ENCODE measurements at regions not wholly inside any gene's neighbourhood (a gene's known extent, or its start where the extent isn't known, plus 50 kb on each side); places are given as distances from the start of the nearest gene placed in this dataset.

- Mint-ChIP-seq H3K36me3 (peaks cover 2% of the 10 kb centered on the region), H3K4me1 (ENCODE audit: low read depth in 2 of 2) (no peaks in the 10 kb centered on the region), H3K27me3 (no peaks in the 10 kb centered on the region), H3K4me3 (no peak overlapping the region), H3K27ac (no peak overlapping the region), H3K9me3 (peaks cover 7% of the 10 kb centered on the region)
- ATAC-seq = no peak
- no peak for DNase-seq (ENCODE audit: low spot score)
These were observed 89.7 kb upstream of the CNTNAP5 start for GRCh38 chr2:123935405-123935804.

- peaks cover 16% of the 10 kb centered on the region for H3K9me3 Mint-ChIP-seq
- ATAC-seq = no peak
- H3K27me3 Mint-ChIP-seq = no peaks in the 10 kb centered on the region
- H3K36me3 Mint-ChIP-seq = no peaks in the 10 kb centered on the region
- H3K4me1 Mint-ChIP-seq (ENCODE audit: low read depth in 2 of 2) = no peaks in the 10 kb centered on the region
- DNase-seq (ENCODE audit: low spot score) = no peak
- H3K4me3 Mint-ChIP-seq = no peak overlapping the region
- no peak overlapping the region for H3K27ac Mint-ChIP-seq
These were observed 71.2 kb upstream of the CNTNAP5 start for GRCh38 chr2:123953846-123954245.

- DNase-seq (ENCODE audit: low spot score) (no peak), ATAC-seq (no peak)
- H3K4me1 Mint-ChIP-seq (ENCODE audit: low read depth in 2 of 2) = no peaks in the 10 kb centered on the region
- no peak overlapping the region for H3K4me3 Mint-ChIP-seq
- H3K9me3 Mint-ChIP-seq = peaks cover 10% of the 10 kb centered on the region
- H3K27me3 Mint-ChIP-seq = no peaks in the 10 kb centered on the region
- H3K27ac Mint-ChIP-seq = no peak overlapping the region
- no peaks in the 10 kb centered on the region for H3K36me3 Mint-ChIP-seq
These were observed 67.1 kb upstream of the CNTNAP5 start for GRCh38 chr2:123958011-123958410.

- DNase-seq (ENCODE audit: low spot score) (no peak), ATAC-seq (no peak)
- H3K27ac Mint-ChIP-seq = no peak overlapping the region
- no peaks in the 10 kb centered on the region for H3K4me1 Mint-ChIP-seq (ENCODE audit: low read depth in 2 of 2)
- no peaks in the 10 kb centered on the region for H3K36me3 Mint-ChIP-seq
- peaks cover 9% of the 10 kb centered on the region for H3K9me3 Mint-ChIP-seq
- no peaks in the 10 kb centered on the region for H3K27me3 Mint-ChIP-seq
- H3K4me3 Mint-ChIP-seq = no peak overlapping the region
These were observed 63.5 kb upstream of the CNTNAP5 start for GRCh38 chr2:123961576-123961975.

DNA sequence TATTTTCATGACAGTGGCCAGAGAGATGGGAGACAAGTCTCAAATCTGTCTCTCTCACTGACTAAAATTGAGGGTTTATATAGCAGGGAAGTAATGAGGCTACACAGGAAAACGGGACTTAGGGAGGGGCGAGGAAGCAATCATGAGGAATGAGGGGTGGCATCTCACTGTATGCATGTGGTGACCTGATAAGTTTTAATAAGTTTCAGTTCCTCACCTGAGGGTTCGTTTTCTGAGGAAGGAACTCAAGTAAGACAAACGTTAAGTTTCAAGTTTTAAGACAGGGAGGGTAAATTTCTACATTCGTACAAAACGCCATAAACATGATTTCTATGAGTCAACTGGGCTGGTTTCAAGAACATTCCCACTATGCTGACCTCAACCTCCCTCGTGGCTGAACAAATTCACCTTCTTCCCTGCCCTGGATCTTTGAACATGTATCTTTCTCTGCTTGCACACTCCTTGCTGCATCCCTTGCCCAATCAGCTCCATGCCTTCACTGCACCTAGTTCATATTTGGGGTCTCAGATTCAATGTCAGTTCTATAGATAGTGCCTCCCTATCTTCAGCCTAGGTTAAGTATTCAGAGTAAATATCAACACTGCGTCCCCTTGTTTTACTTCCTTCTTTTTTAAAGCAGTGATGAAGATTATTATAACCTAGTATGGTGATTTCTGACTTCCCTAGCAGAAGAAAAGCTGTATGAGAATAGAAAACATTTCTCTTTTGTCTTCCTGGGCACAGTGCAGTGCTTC, 53.3 kb upstream of the CNTNAP5 start:
- H3K4me1 Mint-ChIP-seq (ENCODE audit: low read depth in 2 of 2) = no peaks in the 10 kb centered on the region
- no peak for ATAC-seq
- no peak overlapping the region for H3K4me3 Mint-ChIP-seq
- H3K27me3 Mint-ChIP-seq = no peaks in the 10 kb centered on the region
- DNase-seq (ENCODE audit: low spot score) = no peak
- H3K27ac Mint-ChIP-seq = no peak overlapping the region
- H3K9me3 Mint-ChIP-seq = peaks cover 12% of the 10 kb centered on the region
- no peaks in the 10 kb centered on the region for H3K36me3 Mint-ChIP-seq

All from natural killer cell treated with Interleukin-12 subunit alpha and Interleukin-12 subunit beta and Interleukin-15 and Interleukin-18, amount 100 ng/mL, for 72 hours (primary cell).